Progenitor cell of endocrine pancreas (in vitro differentiated cells): ENCODE measurements at regions not wholly inside any gene's neighbourhood (a gene's known extent, or its start where the extent isn't known, plus 50 kb on each side); places are given as distances from the start of the nearest gene placed in this dataset.

Experiments used
- DNase-seq: peaks from one replicate; pipeline ENCODE4 v3.0.0; 2021; ENCODE audit warnings: low spot score; ENCODE audit not compliant: unreplicated experiment
- H3K27ac Mint-ChIP-seq: 2 replicates; pipeline ENCODE4 v1.8.0; 2021; ENCODE audit warnings: mild to moderate bottlenecking, moderate library complexity, mixed read lengths
- H3K27me3 Mint-ChIP-seq: 2 replicates; pipeline ENCODE4 v1.8.0; 2021; ENCODE audit warnings: mixed read lengths
- H3K36me3 Mint-ChIP-seq: 2 replicates; pipeline ENCODE4 v1.8.0; 2022; ENCODE audit warnings: mixed read lengths; ENCODE audit not compliant: insufficient read depth
- H3K4me1 Mint-ChIP-seq: 2 replicates; pipeline ENCODE4 v1.8.0; 2021; ENCODE audit warnings: low read depth, mixed read lengths
- H3K4me3 Mint-ChIP-seq: 2 replicates; pipeline ENCODE4 v1.8.0; 2021; ENCODE audit warnings: low read depth, mild to moderate bottlenecking, moderate library complexity, mixed read lengths
- H3K9me3 Mint-ChIP-seq: 2 replicates; pipeline ENCODE4 v1.8.0; 2021; ENCODE audit warnings: low read depth, mixed read lengths
- TF ChIP-seq, protein P1 (sequence below): fragments of 200-600 bp; sonication (generic); IDR thresholded peaks from one replicate; pipeline ENCODE4 v1.5.0; 2021; ENCODE audit warnings: antibody characterized with exemption, mild to moderate bottlenecking; ENCODE audit not compliant: unreplicated experiment

- Mint-ChIP-seq H3K4me1 (no peaks in the 10 kb centered on the region), H3K4me3 (no peak overlapping the region), H3K27me3 (no peaks in the 10 kb centered on the region), H3K27ac (no peak overlapping the region), H3K9me3 (no peaks in the 10 kb centered on the region), H3K36me3 (no peaks in the 10 kb centered on the region)
- TF ChIP-seq, protein P1, sequence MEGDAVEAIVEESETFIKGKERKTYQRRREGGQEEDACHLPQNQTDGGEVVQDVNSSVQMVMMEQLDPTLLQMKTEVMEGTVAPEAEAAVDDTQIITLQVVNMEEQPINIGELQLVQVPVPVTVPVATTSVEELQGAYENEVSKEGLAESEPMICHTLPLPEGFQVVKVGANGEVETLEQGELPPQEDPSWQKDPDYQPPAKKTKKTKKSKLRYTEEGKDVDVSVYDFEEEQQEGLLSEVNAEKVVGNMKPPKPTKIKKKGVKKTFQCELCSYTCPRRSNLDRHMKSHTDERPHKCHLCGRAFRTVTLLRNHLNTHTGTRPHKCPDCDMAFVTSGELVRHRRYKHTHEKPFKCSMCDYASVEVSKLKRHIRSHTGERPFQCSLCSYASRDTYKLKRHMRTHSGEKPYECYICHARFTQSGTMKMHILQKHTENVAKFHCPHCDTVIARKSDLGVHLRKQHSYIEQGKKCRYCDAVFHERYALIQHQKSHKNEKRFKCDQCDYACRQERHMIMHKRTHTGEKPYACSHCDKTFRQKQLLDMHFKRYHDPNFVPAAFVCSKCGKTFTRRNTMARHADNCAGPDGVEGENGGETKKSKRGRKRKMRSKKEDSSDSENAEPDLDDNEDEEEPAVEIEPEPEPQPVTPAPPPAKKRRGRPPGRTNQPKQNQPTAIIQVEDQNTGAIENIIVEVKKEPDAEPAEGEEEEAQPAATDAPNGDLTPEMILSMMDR = no peak
- DNase-seq = no peak
Observed at GRCh38 chr4:85409251-85409650, 65.7 kb upstream of the ARHGAP24 start.

GRCh38 chr4:85411386-85411785 is 63.6 kb upstream of the ARHGAP24 start:
- Mint-ChIP-seq H3K27me3 (no peaks in the 10 kb centered on the region), H3K4me3 (no peak overlapping the region)

GRCh38 chr4:85414972-85415371 is 60.0 kb upstream of the ARHGAP24 start:
- Mint-ChIP-seq H3K36me3 (no peaks in the 10 kb centered on the region), H3K9me3 (no peaks in the 10 kb centered on the region), H3K27ac (no peak overlapping the region), H3K4me1 (no peaks in the 10 kb centered on the region), H3K27me3 (no peaks in the 10 kb centered on the region), H3K4me3 (no peak overlapping the region)
- TF ChIP-seq, protein P1 = no peak
- DNase-seq = no peak

More at GRCh38 chr4:85411386-85411785, 63.6 kb upstream of the ARHGAP24 start:
- no peaks in the 10 kb centered on the region for H3K9me3 Mint-ChIP-seq
- TF ChIP-seq, protein P1 = no peak
- H3K36me3 Mint-ChIP-seq = no peaks in the 10 kb centered on the region
- H3K27ac Mint-ChIP-seq = no peak overlapping the region
- H3K4me1 Mint-ChIP-seq = no peaks in the 10 kb centered on the region
- DNase-seq = no peak

DNA sequence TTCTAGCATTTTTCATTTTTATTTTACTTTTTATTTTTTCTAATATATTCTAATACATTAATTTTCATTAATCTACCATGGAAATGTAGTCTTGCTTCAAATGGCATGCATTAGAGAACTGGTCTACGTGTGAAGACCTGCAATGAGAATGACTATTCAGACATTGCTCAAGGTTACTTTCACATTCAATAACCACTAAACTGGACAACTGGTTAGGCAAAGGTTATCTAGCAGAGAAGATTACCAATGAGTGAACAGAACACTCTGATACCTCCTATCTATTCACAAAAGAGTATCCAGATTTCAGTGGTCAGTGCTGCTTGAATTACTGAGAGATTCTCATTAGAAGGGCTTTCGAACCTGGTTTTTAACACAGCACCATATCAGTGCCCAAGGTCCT is 58.9 kb upstream of the ARHGAP24 start:
- H3K27me3 Mint-ChIP-seq = no peaks in the 10 kb centered on the region
- TF ChIP-seq, protein P1 = no peak
- no peaks in the 10 kb centered on the region for H3K9me3 Mint-ChIP-seq
- no peaks in the 10 kb centered on the region for H3K36me3 Mint-ChIP-seq
- H3K27ac Mint-ChIP-seq = no peak overlapping the region
- no peak for DNase-seq
- no peaks in the 10 kb centered on the region for H3K4me1 Mint-ChIP-seq
- no peak overlapping the region for H3K4me3 Mint-ChIP-seq

DNA sequence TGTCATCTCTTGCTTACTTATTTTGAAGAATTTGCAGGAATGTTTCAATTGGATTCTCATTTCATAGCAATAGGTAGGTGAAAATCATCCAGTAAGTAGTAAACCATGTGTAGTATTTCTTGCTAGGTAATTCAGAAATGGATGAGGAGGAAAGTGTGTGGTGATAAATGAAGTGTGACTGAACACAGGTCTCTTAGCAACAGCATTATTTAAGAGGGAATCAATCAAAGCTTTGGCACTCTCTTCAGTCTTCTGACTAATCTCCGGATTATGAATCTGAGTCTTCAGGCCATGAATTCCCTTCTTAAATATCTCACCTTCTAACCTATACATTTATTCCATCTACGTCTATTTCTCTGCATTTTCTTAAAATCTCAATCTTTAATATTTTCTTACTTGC is 55.8 kb upstream of the ARHGAP24 start:
- no peak for DNase-seq
- no peak overlapping the region for H3K4me3 Mint-ChIP-seq
- H3K27ac Mint-ChIP-seq = no peak overlapping the region
- H3K36me3 Mint-ChIP-seq = no peaks in the 10 kb centered on the region
- no peaks in the 10 kb centered on the region for H3K4me1 Mint-ChIP-seq
- H3K9me3 Mint-ChIP-seq = no peaks in the 10 kb centered on the region
- TF ChIP-seq, protein P1 = no peak
- H3K27me3 Mint-ChIP-seq = no peaks in the 10 kb centered on the region

- DNase-seq = no peak
- TF ChIP-seq, protein P1 = no peak
Observed at GRCh38 chr4:85420831-85421230, 54.1 kb upstream of the ARHGAP24 start.

More at GRCh38 chr4:85420831-85421230, 54.1 kb upstream of the ARHGAP24 start:
- no peak overlapping the region for H3K27ac Mint-ChIP-seq
- H3K9me3 Mint-ChIP-seq = no peaks in the 10 kb centered on the region
- H3K4me3 Mint-ChIP-seq = no peak overlapping the region
- no peaks in the 10 kb centered on the region for H3K4me1 Mint-ChIP-seq
- H3K27me3 Mint-ChIP-seq = no peaks in the 10 kb centered on the region
- no peaks in the 10 kb centered on the region for H3K36me3 Mint-ChIP-seq
